ENCODE measurements at regions not wholly inside any gene's neighbourhood (a gene's known extent, or its start where the extent isn't known, plus 50 kb on each side); places are given as distances from the start of the nearest gene placed in this dataset.

DNA sequence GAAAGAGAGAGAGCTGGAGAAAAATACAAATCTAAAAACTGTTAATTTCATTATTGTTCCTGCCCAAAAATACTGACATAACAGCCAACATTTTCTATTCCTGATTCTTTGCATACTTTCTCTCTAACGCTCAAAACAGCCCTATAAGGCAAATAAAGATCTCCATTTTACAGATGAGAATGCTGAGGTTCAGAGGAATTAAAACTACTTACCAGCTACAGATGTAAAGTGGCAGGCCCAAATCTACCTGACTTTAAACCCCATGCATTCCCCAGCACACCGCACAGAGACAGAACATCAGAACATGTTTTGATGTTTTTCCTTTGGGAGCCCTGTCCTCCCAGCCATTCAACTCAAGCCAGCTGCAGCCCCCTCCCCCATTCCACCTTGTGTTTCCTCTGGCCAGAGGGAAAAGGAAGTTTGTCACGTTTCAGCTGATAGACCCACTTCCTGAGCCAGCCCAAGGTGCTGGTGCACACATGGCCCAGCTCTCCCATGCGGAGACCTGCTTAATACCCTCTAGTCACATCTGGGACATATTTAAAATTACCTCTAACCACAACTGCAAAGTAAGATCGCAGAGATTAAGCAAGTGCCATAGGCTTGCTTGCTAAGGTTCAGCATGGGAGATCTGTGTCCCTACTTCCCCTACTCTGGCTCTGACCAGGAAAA is 133.1 kb upstream of the NFIA start:
- no peaks in the 10 kb centered on the region for H3K36me3 Mint-ChIP-seq (ENCODE audit: low read depth)

GRCh38 chr1:60948486-60948885 is 133.9 kb upstream of the NFIA start:
- H3K27ac Mint-ChIP-seq: no peak overlapping the region
- no peak for TF ChIP-seq CTCF (conservative IDR thresholded peaks at IDR 0.05)
- WGBS, 2 experiments (ENCODE audit: insufficient coverage in 1 of 2, insufficient read length in 1 of 2): 78 to 89% methylated on average over 1 of the region's 1 CpG
- Histone ChIP-seq H3K9ac (ENCODE audit: extremely low read depth, low read length, poor library complexity, severe bottlenecking) (no peak overlapping the region), H3K36me3 (ENCODE audit: control insufficient read depth, insufficient read depth, low read length) (no peaks in the 10 kb centered on the region), H3K27ac (ENCODE audit: low read depth, low read length) (no peak overlapping the region), H3K9me3 (ENCODE audit: control insufficient read depth, low read length) (no peaks in the 10 kb centered on the region), H3K27me3 (ENCODE audit: control insufficient read depth, insufficient read depth, low read length, poor library complexity, severe bottlenecking) (no peaks in the 10 kb centered on the region), H3K4me1 (ENCODE audit: control insufficient read depth, insufficient read depth, low read length) (no peaks in the 10 kb centered on the region), H3K4me3 (ENCODE audit: low read length) (no peak overlapping the region)
- no peaks in the 10 kb centered on the region for H3K36me3 Mint-ChIP-seq (ENCODE audit: low read depth)
- peaks cover 5% of the 10 kb centered on the region for H3K4me1 Mint-ChIP-seq
- H3K27me3 Mint-ChIP-seq (ENCODE audit: insufficient read depth): peaks cover 1% of the 10 kb centered on the region
- H3K9me3 Mint-ChIP-seq: no peaks in the 10 kb centered on the region
- no peak for DNase-seq
- H3K4me3 Mint-ChIP-seq: no peak overlapping the region

More for the DNA sequence above, 133.1 kb upstream of the NFIA start:
- H3K4me1 Mint-ChIP-seq: peaks cover 5% of the 10 kb centered on the region
- Histone ChIP-seq H3K27me3 (ENCODE audit: control insufficient read depth, insufficient read depth, low read length, poor library complexity, severe bottlenecking) (no peaks in the 10 kb centered on the region), H3K9me3 (ENCODE audit: control insufficient read depth, low read length) (no peaks in the 10 kb centered on the region), H3K36me3 (ENCODE audit: control insufficient read depth, insufficient read depth, low read length) (no peaks in the 10 kb centered on the region), H3K4me3 (ENCODE audit: low read length) (no peak overlapping the region), H3K27ac (ENCODE audit: low read depth, low read length) (no peak overlapping the region), H3K9ac (ENCODE audit: extremely low read depth, low read length, poor library complexity, severe bottlenecking) (no peak overlapping the region), H3K4me1 (ENCODE audit: control insufficient read depth, insufficient read depth, low read length) (no peaks in the 10 kb centered on the region)
- no peak overlapping the region for H3K4me3 Mint-ChIP-seq
- DNase-seq: no peak
- no peaks in the 10 kb centered on the region for H3K9me3 Mint-ChIP-seq
- no peak for TF ChIP-seq CTCF (conservative IDR thresholded peaks at IDR 0.05)
- 81 to 92% methylated on average over 2 to 5 of the region's 5 CpGs for WGBS, 2 experiments (ENCODE audit: insufficient coverage in 1 of 2, insufficient read length in 1 of 2)
- H3K27ac Mint-ChIP-seq: no peak overlapping the region
- peaks cover 1% of the 10 kb centered on the region for H3K27me3 Mint-ChIP-seq (ENCODE audit: insufficient read depth)

DNA sequence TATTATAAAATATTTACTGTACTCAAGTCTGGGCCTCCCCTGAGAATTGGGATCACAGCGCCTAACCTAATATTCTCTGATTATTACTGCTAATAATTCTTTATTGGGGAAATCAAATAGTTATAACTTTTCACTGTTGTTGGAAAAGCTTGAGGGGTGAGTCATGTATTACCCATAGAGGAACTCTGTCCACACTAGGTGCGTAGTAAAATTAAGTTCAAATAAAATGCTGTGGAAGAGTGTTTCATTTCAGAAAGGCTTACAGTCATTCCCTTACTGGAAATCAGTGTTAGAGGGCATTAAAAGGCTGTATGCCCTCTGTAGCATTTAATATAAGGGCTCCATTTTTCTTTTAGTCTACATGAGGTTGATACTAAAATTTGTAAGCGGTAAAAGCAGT is 135.0 kb upstream of the NFIA start:
- WGBS, 2 experiments (ENCODE audit: insufficient coverage in 1 of 2, insufficient read length in 1 of 2): 80 to 96% methylated on average over 1 to 3 of the region's 3 CpGs

More for the DNA sequence above, 135.0 kb upstream of the NFIA start:
- TF ChIP-seq CTCF (conservative IDR thresholded peaks at IDR 0.05): no peak
- Histone ChIP-seq H3K9me3 (ENCODE audit: control insufficient read depth, low read length) (no peaks in the 10 kb centered on the region), H3K4me3 (ENCODE audit: low read length) (no peak overlapping the region), H3K27me3 (ENCODE audit: control insufficient read depth, insufficient read depth, low read length, poor library complexity, severe bottlenecking) (no peaks in the 10 kb centered on the region), H3K27ac (ENCODE audit: low read depth, low read length) (no peak overlapping the region), H3K36me3 (ENCODE audit: control insufficient read depth, insufficient read depth, low read length) (no peaks in the 10 kb centered on the region), H3K4me1 (ENCODE audit: control insufficient read depth, insufficient read depth, low read length) (peaks cover 5% of the 10 kb centered on the region), H3K9ac (ENCODE audit: extremely low read depth, low read length, poor library complexity, severe bottlenecking) (no peak overlapping the region)
- Mint-ChIP-seq H3K27ac (no peak overlapping the region), H3K4me1 (peaks cover 13% of the 10 kb centered on the region), H3K9me3 (no peaks in the 10 kb centered on the region), H3K4me3 (no peak overlapping the region), H3K36me3 (ENCODE audit: low read depth) (no peaks in the 10 kb centered on the region), H3K27me3 (ENCODE audit: insufficient read depth) (peaks cover 1% of the 10 kb centered on the region)
- no peak for DNase-seq
